ENCODE measurements at regions not wholly inside any gene's neighbourhood (a gene's known extent, or its start where the extent isn't known, plus 50 kb on each side); places are given as distances from the start of the nearest gene placed in this dataset.

- no peak for DNase-seq (ENCODE audit: low read depth)
Measured at GRCh38 chr2:20110876-20111275, 59.4 kb upstream of the LAPTM4A start.

GRCh38 chr2:20110383-20110782, 59.0 kb upstream of the LAPTM4A start:
- DNase-seq (ENCODE audit: low read depth): no peak

DNA sequence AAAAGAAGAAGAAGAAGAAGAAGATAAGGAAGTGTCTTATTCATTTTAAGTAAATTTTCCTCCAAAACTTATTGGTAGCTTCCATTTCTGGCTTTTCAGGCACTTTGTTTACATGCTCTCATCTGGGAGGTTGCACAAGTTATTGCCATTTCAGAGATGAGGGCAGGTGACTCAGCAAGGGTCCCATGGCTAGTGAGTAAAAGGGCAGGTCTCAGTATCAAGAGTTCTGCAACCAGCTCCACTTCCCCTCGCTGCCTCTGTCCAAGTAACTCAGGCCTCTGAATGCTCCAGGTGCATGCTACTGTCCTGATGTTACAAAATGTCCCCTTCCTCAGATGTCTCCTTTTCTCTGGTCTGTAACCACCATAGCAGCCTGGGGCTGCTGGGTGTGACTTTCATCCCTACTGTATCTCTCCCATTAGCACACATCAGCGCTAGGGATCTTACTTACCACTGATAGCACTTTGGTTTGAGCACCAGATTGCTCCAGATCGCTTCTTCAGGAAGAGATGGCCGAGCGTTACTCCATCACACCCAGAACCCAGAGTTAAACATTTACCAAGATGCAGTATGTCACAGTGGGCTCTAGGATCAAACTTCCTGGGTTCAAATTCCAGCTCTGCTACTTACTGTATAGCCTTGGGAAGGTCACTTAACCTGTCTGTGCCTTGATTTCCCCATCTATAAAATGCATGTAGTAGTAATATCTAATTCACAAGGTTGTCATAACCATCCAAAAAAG, 57.4 kb upstream of the LAPTM4A start:
- peak; percentile 82 for DNase-seq (ENCODE audit: low read depth)

DNA sequence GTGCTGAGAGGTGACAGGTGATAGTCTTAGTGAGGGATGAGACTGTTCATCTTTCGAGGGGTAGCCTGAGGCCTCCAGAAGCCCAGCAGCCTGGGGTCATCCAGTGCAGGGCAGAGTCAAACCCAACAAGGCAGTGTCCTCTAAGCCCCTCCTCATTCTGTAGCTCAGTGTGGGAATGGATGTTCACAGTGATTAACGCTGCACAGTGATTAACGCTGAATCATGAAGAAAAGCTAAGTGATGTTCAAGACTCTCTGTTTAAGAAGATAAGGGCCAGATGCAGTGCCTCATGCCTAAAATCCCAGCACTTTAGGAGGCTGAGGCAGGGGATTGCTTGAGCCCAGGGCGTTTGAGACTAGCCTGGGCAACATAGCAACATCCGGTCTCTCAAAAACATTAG, 56.3 kb upstream of the LAPTM4A start:
- no peak for DNase-seq (ENCODE audit: low read depth)

DNA sequence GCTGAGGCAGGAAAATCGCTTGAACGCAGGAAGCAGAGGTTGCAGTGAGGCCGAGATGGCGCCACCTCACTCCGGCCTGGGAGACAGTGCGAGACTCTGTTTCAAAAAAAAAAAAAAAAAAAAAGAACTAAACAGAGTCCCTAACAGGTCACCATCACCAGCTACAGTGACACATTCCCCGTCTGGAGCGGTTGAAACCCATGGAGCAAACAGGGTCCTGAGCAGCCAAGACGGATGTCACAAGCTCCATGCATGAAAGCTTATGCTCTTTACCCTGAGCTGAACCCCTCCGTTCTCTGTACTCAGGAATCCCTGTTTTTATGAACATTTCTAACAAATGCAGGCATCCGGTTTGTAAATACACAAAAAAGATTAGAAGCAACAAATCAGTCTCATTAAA, 55.9 kb upstream of the LAPTM4A start:
- DNase-seq (ENCODE audit: low read depth): no peak

DNA sequence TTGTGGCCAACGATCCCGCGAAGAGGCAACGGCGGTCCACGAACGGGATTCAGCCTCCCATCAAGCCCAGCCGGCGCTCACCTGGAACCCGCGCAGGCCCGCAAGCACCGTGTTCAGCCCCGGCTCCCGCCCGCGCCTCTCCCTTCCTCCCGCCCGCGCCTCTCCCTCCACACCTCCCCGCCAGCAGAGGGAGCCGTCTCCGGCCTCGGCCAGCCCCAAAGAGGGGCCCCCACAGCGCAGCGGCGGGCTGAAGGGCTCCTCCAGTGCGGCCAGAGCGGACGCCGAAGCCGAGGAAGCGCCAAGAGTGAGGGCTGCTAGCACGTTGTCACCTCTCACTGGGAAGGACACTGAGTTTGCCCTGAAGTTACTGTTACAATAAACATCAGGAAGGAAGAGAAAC, 55.3 kb upstream of the LAPTM4A start:
- DNase-seq (ENCODE audit: low read depth): no peak

- no peak for DNase-seq (ENCODE audit: low read depth)
Measured at GRCh38 chr2:20104900-20105545, 53.6 kb upstream of the LAPTM4A start.

- peak; percentile 76 for DNase-seq (ENCODE audit: low read depth)
Measured at GRCh38 chr2:20103530-20103929, 52.1 kb upstream of the LAPTM4A start.
